ENCODE measurements at regions not wholly inside any gene's neighbourhood (a gene's known extent, or its start where the extent isn't known, plus 50 kb on each side); places are given as distances from the start of the nearest gene placed in this dataset.

- no peak for DNase-seq (ENCODE audit: low read depth in 2 of 3, low spot score in 1 of 3)
Measured at GRCh38 chr2:57897920-57898319, 148.7 kb upstream of the VRK2 start.

DNA sequence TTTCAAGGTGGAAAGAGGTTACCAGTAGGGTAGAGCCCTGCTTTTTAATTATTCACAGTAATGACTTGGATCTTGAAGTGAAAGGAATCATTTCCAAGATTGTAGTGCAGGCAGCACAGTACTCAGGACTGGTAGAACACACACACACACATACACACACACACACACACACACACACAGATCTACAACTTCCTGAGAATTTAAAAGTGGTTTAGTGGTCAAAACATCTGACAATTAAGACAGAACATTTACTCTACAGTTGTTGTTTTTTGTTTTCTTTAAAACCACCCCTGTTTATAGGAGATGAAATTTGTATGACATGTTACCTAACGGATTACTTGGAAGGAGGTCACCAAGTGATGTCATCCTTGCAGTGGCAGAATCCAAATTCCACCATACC is 146.7 kb upstream of the VRK2 start:
- no peak for DNase-seq (ENCODE audit: low read depth in 2 of 3, low spot score in 1 of 3)

GRCh38 chr2:57902578-57902977 is 144.0 kb upstream of the VRK2 start:
- DNase-seq (ENCODE audit: low read depth in 2 of 3, low spot score in 1 of 3), result no peak

DNA sequence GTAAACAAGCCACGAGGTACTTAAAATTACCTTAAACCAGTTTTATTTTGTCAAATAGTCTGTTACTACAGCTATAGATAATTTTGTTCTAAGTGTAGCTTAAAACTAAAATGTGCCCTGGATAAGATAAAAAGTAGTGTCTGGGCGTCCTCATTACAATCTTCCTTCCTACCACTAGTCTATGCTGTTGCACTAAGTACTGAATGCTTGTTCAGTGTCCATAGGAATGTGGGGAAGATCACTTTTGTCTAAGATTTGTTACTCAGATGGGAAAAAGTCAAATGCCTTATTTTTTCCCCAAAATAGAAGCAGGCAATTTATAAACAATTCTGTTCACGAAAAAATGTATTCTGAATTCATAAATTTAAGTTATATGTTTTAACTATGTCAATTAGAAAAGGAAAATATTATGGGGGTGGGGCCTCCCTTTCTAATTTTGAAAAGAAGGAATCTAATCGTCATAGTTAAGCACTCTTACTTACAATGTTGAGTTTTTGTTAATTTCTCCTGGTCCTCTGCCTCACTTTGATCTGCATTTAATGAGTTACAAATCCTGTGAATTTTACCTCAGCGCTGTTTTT is 140.4 kb upstream of the VRK2 start:
- no peak for DNase-seq (ENCODE audit: low read depth in 2 of 3, low spot score in 1 of 3)

DNA sequence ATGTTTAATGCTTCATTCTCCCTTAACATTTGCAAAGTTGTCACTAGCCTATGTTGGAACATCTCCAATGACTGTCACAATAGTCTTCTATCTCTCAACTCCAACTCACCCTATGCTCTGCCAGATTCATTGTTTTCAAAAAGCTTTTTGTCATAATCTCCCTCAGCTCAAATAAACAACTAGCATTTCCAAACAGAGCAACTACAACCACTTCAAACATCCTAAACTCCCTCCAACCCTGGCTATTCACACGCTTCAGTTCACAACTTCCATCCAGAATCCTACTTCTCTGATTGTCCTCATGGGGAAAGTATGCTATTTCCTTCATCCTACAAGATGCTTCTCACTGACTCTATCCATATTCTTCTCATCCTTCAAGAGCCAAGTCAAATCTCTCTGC is 139.2 kb upstream of the VRK2 start:
- DNase-seq (ENCODE audit: low read depth in 2 of 3, low spot score in 1 of 3), result no peak

DNA sequence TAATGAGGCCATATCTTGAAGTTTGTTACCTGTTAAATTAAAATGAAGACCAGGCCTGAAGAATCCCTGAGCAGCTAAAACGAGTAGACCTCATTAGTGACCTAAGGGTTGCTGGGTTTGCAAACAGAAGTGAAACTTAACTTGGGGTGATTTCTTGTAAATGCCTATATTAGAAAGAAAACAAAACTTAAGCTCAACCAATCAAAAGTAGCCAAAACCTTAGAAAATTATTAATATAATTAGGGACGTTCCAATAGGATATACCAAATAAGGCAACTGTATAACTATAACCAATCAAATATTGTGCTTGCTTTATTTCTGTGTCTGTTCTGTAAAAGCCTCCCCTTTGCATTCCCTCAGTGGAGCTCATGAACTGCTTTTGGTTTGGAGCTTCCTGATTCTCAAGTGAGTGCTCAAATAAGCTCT is 137.9 kb upstream of the VRK2 start:
- DNase-seq (ENCODE audit: low read depth in 2 of 3, low spot score in 1 of 3), result no peak

DNA sequence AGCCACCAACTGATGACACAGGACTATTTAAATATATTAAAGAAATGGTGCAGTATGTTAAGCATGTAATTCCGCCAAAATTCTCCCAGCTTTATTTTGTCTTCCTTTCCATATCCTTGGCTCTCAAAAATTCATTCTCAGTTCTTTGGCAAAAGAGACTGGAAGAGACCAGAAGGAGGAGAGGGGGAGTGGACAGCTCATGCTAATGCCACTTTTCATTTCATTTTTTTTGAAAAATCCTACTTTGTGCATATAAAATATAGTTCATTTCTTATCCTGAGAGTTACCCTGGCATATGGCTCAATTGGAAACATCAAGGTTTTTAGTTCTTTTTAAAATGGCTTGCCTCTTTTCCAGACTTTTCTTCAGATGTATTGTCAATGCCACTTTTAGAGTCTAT is 128.5 kb upstream of the VRK2 start:
- DNase-seq (ENCODE audit: low read depth in 2 of 3, low spot score in 1 of 3), result no peak

DNA sequence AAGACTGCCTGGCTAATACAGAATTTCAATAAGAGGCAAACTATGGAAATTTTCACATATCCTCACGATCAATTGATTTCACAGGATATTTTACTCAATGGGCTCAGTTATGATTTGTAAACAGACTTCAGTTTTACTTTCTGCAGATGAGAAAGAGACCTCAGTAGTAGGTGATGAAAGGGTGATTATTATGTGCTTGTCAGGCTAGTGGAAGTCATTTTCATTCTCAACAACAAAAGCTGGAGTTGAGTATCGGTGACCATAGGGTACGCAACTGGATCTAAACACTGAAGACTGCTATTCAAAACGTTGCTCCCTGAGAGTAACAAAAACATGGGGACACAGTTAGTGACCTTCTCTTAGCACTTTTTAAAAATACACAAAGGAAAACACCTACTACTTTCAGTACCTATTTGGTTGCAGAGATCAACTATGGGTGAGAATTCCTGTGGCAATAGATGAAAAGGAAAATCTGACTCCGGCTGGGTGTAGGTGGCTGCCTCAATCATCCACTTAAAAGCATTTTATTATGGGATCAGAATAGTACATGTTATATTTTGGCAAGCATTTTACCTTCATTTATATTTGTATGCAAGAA is 126.2 kb upstream of the VRK2 start:
- no peak for DNase-seq (ENCODE audit: low read depth in 2 of 3, low spot score in 1 of 3)

- DNase-seq (ENCODE audit: low read depth in 2 of 3, low spot score in 1 of 3), result no peak
Measured at GRCh38 chr2:57934659-57935058, 111.9 kb upstream of the VRK2 start.

- DNase-seq (ENCODE audit: low read depth in 2 of 3, low spot score in 1 of 3), result no peak
Measured at GRCh38 chr2:57936216-57936615, 110.4 kb upstream of the VRK2 start.

DNA sequence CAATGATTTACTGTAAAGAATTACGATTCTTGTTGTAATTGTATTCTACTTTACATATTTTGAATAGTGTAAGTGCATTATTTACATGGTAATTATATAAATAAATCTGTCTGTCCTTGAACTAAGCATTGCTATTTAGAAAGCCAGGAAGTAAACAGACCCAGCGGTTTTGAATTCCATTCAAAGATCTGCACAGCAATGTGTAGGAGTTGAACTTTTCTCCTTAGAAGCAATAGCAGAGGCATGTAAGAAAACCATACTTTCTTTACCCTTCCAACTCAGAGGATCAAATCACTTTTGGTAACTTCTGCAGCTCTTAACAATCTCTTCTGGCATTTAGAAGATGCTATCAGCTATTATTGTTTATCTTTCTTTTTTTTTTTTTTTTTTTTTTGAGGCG is 109.2 kb upstream of the VRK2 start:
- DNase-seq (ENCODE audit: low read depth in 2 of 3, low spot score in 1 of 3), result no peak

DNA sequence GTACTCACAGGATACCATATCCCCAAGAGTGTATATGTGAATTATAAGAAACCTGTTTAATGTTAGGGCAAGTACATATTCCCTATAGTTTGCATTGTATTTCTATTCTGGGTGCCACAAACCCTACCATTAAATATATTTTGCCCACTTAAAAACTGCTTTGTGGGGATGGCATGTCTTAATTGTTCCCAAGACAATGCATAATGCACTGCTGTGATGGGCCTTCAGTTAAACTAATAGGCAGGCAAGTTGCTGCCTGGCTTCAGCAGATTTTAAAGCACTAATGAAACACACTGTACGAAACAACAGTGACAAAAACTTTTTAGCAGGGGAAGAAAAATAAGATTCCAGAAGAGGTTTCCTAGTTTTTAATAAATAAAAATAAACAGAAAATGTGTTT is 104.8 kb upstream of the VRK2 start:
- DNase-seq (ENCODE audit: low read depth in 2 of 3, low spot score in 1 of 3), result no peak

DNA sequence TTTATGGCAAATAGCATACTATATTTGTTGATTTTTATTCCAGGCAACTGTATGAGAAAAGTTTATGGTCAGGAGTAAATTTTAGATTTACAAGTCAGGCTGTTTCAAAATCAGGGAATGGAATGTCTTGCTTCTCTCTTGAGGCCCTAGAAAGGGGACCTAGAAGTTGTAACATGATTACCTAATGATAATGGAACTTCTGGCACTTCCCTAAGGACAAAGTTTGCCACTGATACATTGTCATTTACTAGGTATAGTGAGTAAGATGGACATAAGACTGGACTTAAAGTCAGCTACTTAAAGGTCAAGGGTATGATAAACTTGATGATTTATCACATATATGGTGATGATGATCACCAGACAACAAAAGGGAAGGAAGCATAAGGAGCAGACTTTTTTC is 103.3 kb upstream of the VRK2 start:
- DNase-seq (ENCODE audit: low read depth in 2 of 3, low spot score in 1 of 3), result no peak

GRCh38 chr2:57947398-57947797 is 99.2 kb upstream of the VRK2 start:
- no peak for DNase-seq (ENCODE audit: low read depth in 2 of 3, low spot score in 1 of 3)

- DNase-seq (ENCODE audit: low read depth in 2 of 3, low spot score in 1 of 3), result no peak
Measured at GRCh38 chr2:57954020-57954419, 92.6 kb upstream of the VRK2 start.

DNA sequence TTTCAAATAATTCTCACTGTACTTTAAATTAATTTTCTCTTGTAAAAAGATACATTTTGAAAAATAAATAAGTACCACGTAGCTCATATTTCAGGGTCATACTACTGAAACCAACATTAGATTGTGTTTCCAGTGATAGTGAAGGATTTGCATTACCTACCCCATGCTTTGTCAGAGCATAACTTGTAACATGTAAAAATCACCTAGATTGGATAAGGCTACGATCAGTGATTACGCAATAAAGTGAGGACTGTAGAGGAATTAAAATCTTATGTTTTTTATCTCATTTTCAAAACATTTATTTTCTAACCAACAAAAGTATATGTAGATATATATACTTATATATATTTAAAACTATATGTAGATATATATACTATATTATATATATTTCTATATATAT is 89.4 kb upstream of the VRK2 start:
- no peak for DNase-seq (ENCODE audit: low read depth in 2 of 3, low spot score in 1 of 3)

DNA sequence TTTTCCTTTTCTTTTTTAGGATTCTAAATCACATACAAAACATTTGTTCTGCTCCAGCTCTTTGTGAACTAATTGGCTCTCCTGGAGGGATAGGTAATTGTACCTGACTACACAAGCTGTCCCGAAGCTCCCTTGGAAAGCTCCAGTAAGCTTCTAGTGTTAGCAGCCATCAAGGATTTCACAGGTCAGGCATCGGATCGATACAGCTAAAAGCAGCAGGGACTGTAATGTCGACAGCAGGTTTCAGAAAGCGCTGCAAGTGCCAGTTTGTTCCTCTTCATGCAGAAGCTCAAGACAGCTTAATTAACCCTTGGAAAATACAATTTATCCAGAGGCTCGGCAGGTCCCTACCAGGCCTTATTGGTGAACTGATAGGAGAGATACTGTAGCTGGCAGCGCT is 87.2 kb upstream of the VRK2 start:
- DNase-seq (ENCODE audit: low read depth in 2 of 3, low spot score in 1 of 3), result no peak

- no peak for DNase-seq (ENCODE audit: low read depth in 2 of 3, low spot score in 1 of 3)
Measured at GRCh38 chr2:57962861-57963260, 83.7 kb upstream of the VRK2 start.

DNA sequence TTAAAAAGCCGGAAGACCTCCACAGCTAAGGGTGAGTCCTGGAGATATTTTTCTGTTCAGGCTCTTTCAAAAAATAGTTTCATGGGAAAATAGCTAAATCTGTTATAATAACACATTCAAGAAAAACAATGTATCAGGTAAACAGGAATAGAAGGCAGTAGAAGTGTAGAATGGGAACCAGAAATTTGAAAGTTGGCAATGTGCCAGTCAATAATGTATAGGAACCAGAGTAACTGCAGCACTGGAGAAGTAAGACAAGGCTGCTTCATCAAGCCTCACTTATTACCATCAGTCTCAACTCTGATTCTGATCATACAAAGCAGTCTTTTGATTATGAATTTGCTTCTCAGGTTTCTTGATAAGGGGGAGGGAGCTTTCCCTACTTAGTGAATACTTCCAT is 81.4 kb upstream of the VRK2 start:
- no peak for DNase-seq (ENCODE audit: low read depth in 2 of 3, low spot score in 1 of 3)

DNA sequence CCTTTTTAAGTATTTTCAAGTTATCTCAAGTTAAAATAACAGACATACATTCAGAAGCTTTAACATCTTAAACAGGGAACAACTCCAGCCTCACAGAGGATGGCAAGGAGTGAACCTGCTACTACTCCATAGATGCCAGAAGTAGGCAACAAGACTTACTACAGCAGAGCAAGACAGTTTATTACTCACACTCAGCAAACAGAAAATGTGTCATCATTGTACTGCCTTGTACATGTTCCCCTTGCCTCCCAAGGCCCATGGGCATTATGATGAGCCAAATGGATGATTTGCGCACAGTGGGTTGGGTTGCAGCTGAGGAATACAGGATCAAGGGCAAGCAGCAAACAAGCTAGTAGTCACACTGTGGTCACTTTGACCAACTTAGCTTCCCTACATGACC is 80.6 kb upstream of the VRK2 start:
- no peak for DNase-seq (ENCODE audit: low read depth in 2 of 3, low spot score in 1 of 3)

DNA sequence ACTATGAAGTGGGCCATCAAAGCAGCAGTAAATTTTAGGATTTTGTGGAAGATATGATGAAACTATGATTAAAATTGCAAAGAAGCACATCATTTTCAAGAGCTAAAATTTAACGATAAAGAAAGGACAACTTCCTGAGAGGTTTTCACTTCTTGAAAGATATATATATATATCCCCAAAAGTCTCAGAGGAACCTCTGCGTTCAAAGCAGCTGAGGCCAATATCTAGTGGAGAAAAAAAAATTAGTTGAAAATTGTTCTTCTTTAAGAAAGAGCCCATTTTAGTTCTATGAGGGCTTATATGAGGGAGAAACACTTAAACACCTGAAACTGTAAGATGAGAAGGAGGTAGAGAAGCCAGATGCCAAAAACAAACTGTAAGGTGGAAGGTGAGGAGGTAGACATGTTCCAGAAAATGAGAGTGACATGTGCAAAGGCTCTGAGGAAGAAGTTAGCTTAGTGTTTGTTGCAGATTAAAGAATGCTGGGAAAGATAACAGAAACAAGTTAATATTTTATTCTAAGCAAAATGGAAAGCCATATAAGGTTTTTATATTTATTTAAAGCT is 72.9 kb upstream of the VRK2 start:
- DNase-seq (ENCODE audit: low read depth in 2 of 3, low spot score in 1 of 3), result no peak

DNA sequence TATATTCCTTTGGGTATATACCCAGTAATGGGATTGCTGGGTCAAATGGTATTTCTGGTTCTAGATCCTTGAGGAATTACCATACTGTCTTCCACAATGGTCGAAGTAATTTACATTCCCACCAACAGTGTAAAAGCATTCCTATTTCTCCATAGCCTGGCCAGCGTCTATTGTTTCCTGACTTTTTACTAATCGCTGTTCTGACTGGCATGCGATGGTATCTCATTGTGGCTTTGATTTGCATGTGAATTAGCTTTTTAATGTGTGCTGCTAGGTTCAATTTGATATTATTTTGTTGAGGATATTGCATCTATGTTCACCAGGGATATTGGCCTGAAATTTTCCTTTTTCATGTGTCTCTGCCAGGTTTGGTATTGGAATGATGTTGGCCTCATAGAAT is 67.4 kb upstream of the VRK2 start:
- DNase-seq (ENCODE audit: low read depth in 2 of 3, low spot score in 1 of 3), result no peak

DNA sequence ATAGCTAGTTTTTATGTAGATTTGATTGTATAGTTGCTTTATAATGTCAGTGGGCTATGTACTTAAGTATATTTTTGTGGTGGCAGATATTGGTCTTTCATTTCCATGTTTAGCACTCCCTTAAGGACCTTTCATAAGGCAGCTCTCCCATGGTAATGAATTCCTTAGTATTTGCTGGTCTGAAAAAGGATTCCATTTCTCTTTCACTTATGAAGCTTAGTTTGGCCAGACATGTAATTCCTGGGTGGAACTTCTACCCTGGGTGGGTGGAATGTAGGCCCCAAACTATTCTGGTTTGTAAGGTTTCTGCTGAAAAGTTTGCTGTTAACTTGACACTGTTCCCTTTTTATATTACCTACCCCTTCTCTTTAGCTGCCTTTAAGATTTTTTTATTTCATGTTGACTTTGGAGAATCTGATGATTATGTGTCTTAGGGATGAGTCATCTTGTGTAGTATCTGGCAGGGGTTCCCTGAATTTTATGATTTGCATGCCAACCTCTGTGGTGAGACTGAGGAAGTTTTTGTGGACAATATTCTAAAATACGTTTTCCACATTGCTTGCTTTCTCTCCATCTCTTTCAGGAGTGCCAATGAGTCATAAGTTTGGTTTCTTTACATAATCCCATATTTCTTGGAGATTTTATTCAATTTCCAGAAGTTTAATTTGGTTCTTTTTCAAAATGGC is 65.4 kb upstream of the VRK2 start:
- DNase-seq (ENCODE audit: low read depth in 2 of 3, low spot score in 1 of 3), result no peak
